ENCODE measurements at regions not wholly inside any gene's neighbourhood (a gene's known extent, or its start where the extent isn't known, plus 50 kb on each side); places are given as distances from the start of the nearest gene placed in this dataset.

DNA sequence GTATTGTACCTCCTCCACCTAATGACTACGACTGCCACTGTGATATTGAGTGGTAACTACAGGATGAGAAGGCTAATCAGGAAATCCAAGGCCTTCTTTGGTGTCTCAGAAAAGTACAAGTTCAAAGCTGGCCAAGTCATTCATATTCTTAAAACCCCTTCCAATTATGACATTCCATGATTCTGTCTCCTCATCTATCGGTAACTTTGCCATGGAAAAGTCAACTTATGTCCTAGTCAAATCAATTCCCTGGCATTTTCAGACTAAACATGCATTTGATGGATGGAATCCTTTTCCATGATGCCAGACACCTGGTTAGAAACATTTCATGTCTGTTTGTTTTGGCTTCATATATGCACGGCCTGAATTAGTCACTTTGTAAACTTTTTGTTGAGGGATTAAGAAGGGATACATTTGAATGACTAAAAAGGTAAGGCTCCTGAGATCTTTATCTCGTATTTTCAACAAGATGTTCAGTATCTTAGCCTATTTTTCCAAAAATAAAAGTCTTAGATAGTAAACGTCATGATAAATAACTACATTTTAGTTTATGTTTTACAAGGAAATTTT lies 186.5 kb downstream of the NHLRC3 start:
- no peak overlapping the region for H3K4me3 ChIP-seq (ENCODE audit: low read depth, low read length)
- DNase-seq (ENCODE audit: low read depth): no peak
- TF ChIP-seq, protein P1, sequence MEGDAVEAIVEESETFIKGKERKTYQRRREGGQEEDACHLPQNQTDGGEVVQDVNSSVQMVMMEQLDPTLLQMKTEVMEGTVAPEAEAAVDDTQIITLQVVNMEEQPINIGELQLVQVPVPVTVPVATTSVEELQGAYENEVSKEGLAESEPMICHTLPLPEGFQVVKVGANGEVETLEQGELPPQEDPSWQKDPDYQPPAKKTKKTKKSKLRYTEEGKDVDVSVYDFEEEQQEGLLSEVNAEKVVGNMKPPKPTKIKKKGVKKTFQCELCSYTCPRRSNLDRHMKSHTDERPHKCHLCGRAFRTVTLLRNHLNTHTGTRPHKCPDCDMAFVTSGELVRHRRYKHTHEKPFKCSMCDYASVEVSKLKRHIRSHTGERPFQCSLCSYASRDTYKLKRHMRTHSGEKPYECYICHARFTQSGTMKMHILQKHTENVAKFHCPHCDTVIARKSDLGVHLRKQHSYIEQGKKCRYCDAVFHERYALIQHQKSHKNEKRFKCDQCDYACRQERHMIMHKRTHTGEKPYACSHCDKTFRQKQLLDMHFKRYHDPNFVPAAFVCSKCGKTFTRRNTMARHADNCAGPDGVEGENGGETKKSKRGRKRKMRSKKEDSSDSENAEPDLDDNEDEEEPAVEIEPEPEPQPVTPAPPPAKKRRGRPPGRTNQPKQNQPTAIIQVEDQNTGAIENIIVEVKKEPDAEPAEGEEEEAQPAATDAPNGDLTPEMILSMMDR (IDR thresholded peaks at IDR 0.05; ENCODE audit: insufficient read depth, low read length): no peak

DNA sequence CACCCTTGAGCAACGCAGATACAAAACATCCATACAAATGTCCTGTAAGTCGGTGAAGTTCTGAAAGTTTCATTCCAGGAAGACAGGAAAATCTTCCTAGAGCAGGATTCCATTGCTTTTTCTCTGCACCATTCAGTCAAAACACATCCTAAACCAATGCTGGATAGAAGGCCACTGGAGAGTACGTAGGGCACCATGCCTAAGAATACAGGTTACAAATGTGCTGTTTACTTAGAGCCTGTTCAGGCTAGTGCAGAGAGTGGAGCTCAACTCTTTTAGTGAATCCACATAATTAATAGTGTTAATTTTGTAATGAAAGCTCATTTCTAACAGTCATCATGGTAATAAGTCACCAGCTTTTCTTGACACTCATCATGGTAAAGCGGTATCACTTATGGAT lies 187.6 kb downstream of the NHLRC3 start:
- DNase-seq (ENCODE audit: low read depth): no peak
- H3K4me3 ChIP-seq (ENCODE audit: low read depth, low read length): no peak overlapping the region
- TF ChIP-seq, protein P1 (IDR thresholded peaks at IDR 0.05; ENCODE audit: insufficient read depth, low read length): no peak

DNA sequence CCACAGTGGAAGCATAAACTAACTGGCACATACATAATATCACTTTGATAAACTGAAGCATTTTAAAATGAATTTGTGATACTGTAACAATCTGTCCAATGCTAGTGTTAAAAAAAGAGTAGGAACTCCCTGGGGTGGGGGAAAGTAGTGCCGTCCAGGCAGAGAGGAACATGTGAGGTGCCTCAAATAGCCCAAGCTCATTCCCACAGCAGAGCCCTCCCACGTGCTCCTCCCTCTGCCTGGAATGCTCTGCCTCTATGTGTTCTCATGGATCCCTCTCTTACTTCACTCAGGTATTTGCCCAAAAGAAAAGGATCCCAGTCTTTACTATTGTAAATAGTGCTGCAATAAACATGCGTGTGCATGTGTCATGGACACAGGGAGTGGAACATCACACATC lies 188.1 kb downstream of the NHLRC3 start:
- DNase-seq (ENCODE audit: low read depth): no peak
- TF ChIP-seq, protein P1 (IDR thresholded peaks at IDR 0.05; ENCODE audit: insufficient read depth, low read length): no peak
- no peak overlapping the region for H3K4me3 ChIP-seq (ENCODE audit: low read depth, low read length)

DNA sequence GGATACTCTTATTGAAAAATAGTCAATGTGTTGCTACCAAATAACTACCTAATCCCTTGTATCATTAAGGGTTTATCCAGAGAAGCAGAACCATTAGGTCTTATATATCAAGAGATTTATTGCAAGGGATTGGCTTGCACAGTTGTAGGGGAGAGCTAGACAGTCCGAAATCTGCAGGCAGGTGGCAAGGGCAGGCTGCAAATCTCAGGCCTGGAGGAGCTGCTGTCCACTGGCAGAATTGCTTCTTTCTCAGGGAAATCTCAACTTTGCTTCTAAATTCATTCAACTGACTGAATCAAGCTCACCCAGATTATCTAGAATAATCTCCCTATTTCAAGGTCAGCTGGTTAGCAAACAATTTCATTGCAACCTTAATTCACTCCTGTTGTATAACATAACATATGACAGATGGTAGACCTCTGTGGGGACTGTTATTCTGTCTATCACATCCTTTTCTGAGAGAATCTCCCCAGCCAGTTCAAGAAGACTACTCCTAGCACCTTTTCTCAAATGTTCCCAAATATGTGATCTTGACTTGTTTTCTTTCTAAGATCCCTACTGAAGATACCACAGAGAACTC lies 194.2 kb downstream of the NHLRC3 start:
- TF ChIP-seq, protein P1 (IDR thresholded peaks at IDR 0.05; ENCODE audit: insufficient read depth, low read length): no peak
- no peak for DNase-seq (ENCODE audit: low read depth)
- no peak overlapping the region for H3K4me3 ChIP-seq (ENCODE audit: low read depth, low read length)

DNA sequence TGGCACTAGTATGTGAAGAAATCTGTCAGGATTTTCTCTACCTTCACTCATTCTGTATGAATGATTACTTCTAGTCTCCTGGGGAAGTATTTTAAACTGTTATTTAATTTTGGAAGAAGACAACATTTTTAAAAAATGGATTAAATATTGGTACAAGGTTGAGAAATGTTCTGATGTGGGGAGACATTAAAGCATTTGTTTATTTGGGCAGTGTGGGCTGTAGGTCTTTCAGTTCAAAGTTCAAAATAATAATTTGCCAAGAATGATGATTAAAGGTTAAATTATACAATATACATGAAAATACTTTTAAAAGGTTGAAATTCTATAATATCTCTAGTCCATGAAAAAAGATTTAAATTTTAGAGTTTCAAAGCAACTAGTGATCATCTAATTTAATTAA lies 194.7 kb downstream of the NHLRC3 start:
- DNase-seq (ENCODE audit: low read depth): no peak
- no peak overlapping the region for H3K4me3 ChIP-seq (ENCODE audit: low read depth, low read length)
- TF ChIP-seq, protein P1 (IDR thresholded peaks at IDR 0.05; ENCODE audit: insufficient read depth, low read length): no peak

DNA sequence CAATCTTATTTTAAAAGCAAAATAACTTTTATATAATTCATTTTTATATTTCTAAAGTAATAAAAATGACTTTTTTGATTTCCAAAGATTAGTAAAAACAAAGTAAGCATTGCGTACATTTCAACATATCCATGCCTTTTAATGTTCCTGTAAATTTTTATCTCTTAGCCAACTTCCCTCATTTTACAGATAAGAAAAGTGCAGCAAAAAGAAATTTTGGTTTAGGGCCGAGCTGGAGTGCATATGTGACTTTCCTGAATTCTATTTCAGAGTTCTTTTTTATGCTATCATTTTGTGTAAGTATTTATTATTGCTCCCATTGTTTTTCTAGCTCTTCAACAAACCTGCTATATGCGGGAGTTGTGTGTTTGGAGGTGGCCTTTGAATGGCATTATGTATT lies 195.3 kb downstream of the NHLRC3 start:
- TF ChIP-seq, protein P1 (IDR thresholded peaks at IDR 0.05; ENCODE audit: insufficient read depth, low read length): no peak
- no peak for DNase-seq (ENCODE audit: low read depth)
- H3K4me3 ChIP-seq (ENCODE audit: low read depth, low read length): no peak overlapping the region

Data from fibroblast of the aortic adventitia (primary cell).